HepG2 (cell line): ENCODE measurements at regions not wholly inside any gene's neighbourhood (a gene's known extent, or its start where the extent isn't known, plus 50 kb on each side); places are given as distances from the start of the nearest gene placed in this dataset.

Experiments
- ATAC-seq: fragments of 200-7000 bp; cut with Tn5 transposase; 3 replicates; pipeline ENCODE4 v1.9.1; 2020; ENCODE audit warnings: mild to moderate bottlenecking, moderate library complexity
- BruUV-seq: library from RNA; stranded (reverse); fragments of 400-500 nt; replicated peaks from 2 replicates; lab custom pipeline; 2021; lab: Mats Ljungman, UMichigan
- CTCF ChIA-PET: fragments of 300-600 bp; formaldehyde crosslinking; extraction: SDS; loops from one replicate; lab custom pipeline; 2021; ENCODE audit warnings: low total read pairs, inconsistent platforms, low intra/inter-chr PET ratio; lab: Yijun Ruan, JAX
- POLR2A ChIA-PET: fragments of 350-600 bp; sonication (Branson Sonifier 250); formaldehyde crosslinking; loops from one replicate; lab custom pipeline; 2020; ENCODE audit warnings: antibody characterized with exemption, inconsistent platforms; lab: Yijun Ruan, JAX
- DNase-seq: peaks from one replicate; pipeline ENCODE4 v3.0.0-alpha.2; 2015; ENCODE audit warnings: low spot score
- FAIRE-seq: peaks from 3 replicates; lab custom pipeline; 2011; peaks lifted over from hg19 to GRCh38; lab: Jason Lieb, UNC
- H2AFZ ChIP-seq: one replicate; pipeline ENCODE4 v1.6.1; 2011; ENCODE audit warnings: low read length, inconsistent platforms
- H3K27ac ChIP-seq: fragments of 300-600 bp; 3 replicates; pipeline ENCODE4 v1.8.0; 2011; ENCODE audit warnings: mixed run types, mild to moderate bottlenecking, mixed read lengths, low read length, inconsistent platforms; ENCODE audit not compliant: insufficient read depth; ENCODE audit errors: extremely low read length
- H3K27me3 ChIP-seq, 2 experiments: fragments of 200-600 bp in 1 of 2; 2 replicates in 1 of 2; 3 replicates in 1 of 2; pipeline versions ENCODE4 v1.6.0 to v1.8.0; 2011; ENCODE audit warnings: low read length in 2 of 2, mild to moderate bottlenecking in 2 of 2, moderate library complexity in 2 of 2, inconsistent platforms in 1 of 2; ENCODE audit not compliant: insufficient read depth in 2 of 2, control insufficient read depth in 1 of 2
- H3K36me3 ChIP-seq, 2 experiments: fragments of 200-600 bp in 1 of 2; replicated peaks in 1 of 2; 2 replicates in 1 of 2; 3 replicates in 1 of 2; pipeline versions ENCODE4 v1.5.1 to v1.8.0; 2011; ENCODE audit warnings: low read length in 2 of 2, inconsistent platforms in 1 of 2; ENCODE audit not compliant: insufficient read depth in 2 of 2, control insufficient read depth in 1 of 2
- H3K4me1 ChIP-seq: 2 replicates; pipeline ENCODE4 v1.5.1; 2012; ENCODE audit warnings: low read length, inconsistent platforms; ENCODE audit not compliant: insufficient read depth
- H3K4me2 ChIP-seq: 2 replicates; pipeline ENCODE4 v1.6.0; 2011; ENCODE audit warnings: low read depth, low read length, inconsistent platforms
- H3K4me3 ChIP-seq, 3 experiments: fragments of 200-600 bp in 1 of 3; sonication (generic), shearing (Covaris generic) in 1 of 3; replicated peaks in 1 of 3; 2 replicates each; pipeline ENCODE4 v1.5.1; 2011 to 2016; ENCODE audit warnings: low read length in 3 of 3, inconsistent platforms in 2 of 3, low read depth in 2 of 3, mild to moderate bottlenecking in 2 of 3, control low read depth in 1 of 3, mixed read lengths in 1 of 3; ENCODE audit not compliant: insufficient read depth in 1 of 3
- H3K79me2 ChIP-seq: one replicate; pipeline ENCODE4 v1.6.1; 2011; ENCODE audit warnings: low read length, inconsistent platforms; ENCODE audit not compliant: insufficient read depth
- H3K9ac ChIP-seq: 2 replicates; pipeline ENCODE4 v1.6.0; 2011; ENCODE audit warnings: mild to moderate bottlenecking, low read depth, low read length, inconsistent platforms; ENCODE audit not compliant: insufficient read depth
- H3K9me3 ChIP-seq: 2 replicates; pipeline ENCODE4 v1.5.1; 2012; ENCODE audit warnings: mild to moderate bottlenecking, low read length
- H4K20me1 ChIP-seq: 2 replicates; pipeline ENCODE4 v1.6.0; 2011; ENCODE audit warnings: inconsistent platforms, mild to moderate bottlenecking, low read length, moderate library complexity; ENCODE audit not compliant: insufficient read depth
- ATF6 ChIP-seq: sonication (generic); formaldehyde crosslinking; conservative IDR thresholded peaks from 2 replicates; pipeline ENCODE4 v1.4.0; 2020; ENCODE audit warnings: missing genetic modification reagents
- ATF7 ChIP-seq, 2 experiments: fragments of 450-650 bp in 1 of 2; sonication (generic) in 1 of 2; formaldehyde crosslinking in 1 of 2; IDR thresholded peaks; 2 replicates each; pipeline versions ENCODE4 v1.4.0 to v1.6.1; 2016 to 2020; ENCODE audit warnings: antibody characterized with exemption in 1 of 2, mild to moderate bottlenecking in 1 of 2, missing genetic modification reagents in 1 of 2
- ATM ChIP-seq: fragments of 450-650 bp; IDR thresholded peaks from 2 replicates; pipeline ENCODE4 v1.7.1; 2017; ENCODE audit warnings: mild to moderate bottlenecking, borderline replicate concordance
- ETV6 ChIP-seq: sonication (generic); formaldehyde crosslinking; conservative IDR thresholded peaks from 2 replicates; pipeline ENCODE4 v1.4.0; 2020; ENCODE audit warnings: missing genetic modification reagents
- GPN1 ChIP-seq: sonication (generic); formaldehyde crosslinking; IDR thresholded peaks from 2 replicates; pipeline ENCODE4 v1.5.1; 2020; ENCODE audit warnings: missing genetic modification reagents, borderline replicate concordance
- GRHL1 ChIP-seq: sonication (generic); formaldehyde crosslinking; conservative IDR thresholded peaks from 2 replicates; pipeline ENCODE4 v1.8.0; 2022; ENCODE audit warnings: missing genetic modification reagents
- RCOR2 ChIP-seq: IDR thresholded peaks from 2 replicates; pipeline ENCODE4 v1.6.1; 2016; ENCODE audit warnings: missing biosample characterization, missing genetic modification reagents
- ZNF12 ChIP-seq: sonication (generic); formaldehyde crosslinking; IDR thresholded peaks from 2 replicates; pipeline ENCODE4 v1.5.0; 2020; ENCODE audit warnings: missing genetic modification reagents
- ZNF749 ChIP-seq: sonication (generic); formaldehyde crosslinking; IDR thresholded peaks from 2 replicates; pipeline ENCODE4 v1.8.0; 2022; ENCODE audit warnings: mild to moderate bottlenecking, missing genetic modification reagents, moderate library complexity, borderline replicate concordance
- ZNF773 ChIP-seq: sonication (generic); formaldehyde crosslinking; IDR thresholded peaks from 2 replicates; pipeline ENCODE4 v1.4.0; 2020; ENCODE audit warnings: missing genetic modification reagents, borderline replicate concordance
- WGBS: methylation state at CpG from one replicate; pipeline ENCODE4 v1.1.6; 2017; ENCODE audit warnings: low lambda C conversion rate; 5-methylcytosine and 5-hydroxymethylcytosine counted together
- in situ Hi-C: cut with HindIII; loops from 2 replicates; pipeline ENCODE4 v1.10.0; 2017; ENCODE audit warnings: low pct_unique_long_range_greater_than_20kb; ENCODE audit not compliant: extremely low pct_ligation_motif_present
- intact Hi-C: fragments of 100-400 bp; cut with micrococcal nuclease; formaldehyde crosslinking; loops from one replicate; pipeline ENCODE4 v1.10.0; 2022; ENCODE audit not compliant: unreplicated experiment
- TF ChIP-seq, protein P1 (sequence below): IDR thresholded peaks from 2 replicates; pipeline ENCODE4 v1.6.1; 2016; ENCODE audit warnings: mild to moderate bottlenecking

DNA sequence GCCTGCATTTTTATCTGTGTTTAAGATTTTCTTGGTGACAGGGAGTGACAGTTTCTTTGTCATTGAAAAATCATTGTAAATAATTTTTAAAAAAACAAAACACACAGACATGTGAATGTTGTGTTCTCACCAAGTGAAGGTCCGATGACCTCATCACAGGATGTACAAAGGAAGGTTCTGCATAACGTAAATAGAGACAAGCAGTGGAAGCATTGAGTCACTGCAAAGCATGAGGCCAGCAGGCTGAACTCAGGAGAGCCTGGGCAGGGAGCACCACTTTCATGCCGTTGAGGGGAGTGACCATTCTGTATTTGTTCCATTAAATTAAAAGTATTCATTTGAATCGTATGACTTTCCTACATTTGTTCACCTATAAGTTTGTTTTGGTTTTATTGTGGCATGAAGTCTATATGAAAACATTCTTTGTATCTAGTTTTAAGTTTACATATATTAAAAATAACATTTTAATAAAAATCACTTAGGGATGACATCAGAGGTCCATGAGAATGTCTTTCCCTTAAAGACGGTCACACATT is 70.4 kb upstream of the TLE1 start (continued):
- TF ChIP-seq RCOR2 (CRISPR knock-in tag), result no peak
- TF ChIP-seq, protein P1, sequence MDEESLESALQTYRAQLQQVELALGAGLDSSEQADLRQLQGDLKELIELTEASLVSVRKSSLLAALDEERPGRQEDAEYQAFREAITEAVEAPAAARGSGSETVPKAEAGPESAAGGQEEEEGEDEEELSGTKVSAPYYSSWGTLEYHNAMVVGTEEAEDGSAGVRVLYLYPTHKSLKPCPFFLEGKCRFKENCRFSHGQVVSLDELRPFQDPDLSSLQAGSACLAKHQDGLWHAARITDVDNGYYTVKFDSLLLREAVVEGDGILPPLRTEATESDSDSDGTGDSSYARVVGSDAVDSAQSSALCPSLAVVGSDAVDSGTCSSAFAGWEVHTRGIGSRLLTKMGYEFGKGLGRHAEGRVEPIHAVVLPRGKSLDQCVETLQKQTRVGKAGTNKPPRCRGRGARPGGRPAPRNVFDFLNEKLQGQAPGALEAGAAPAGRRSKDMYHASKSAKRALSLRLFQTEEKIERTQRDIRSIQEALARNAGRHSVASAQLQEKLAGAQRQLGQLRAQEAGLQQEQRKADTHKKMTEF (CRISPR knock-in tag), result no peak
- TF ChIP-seq ZNF773, result no peak

DNA sequence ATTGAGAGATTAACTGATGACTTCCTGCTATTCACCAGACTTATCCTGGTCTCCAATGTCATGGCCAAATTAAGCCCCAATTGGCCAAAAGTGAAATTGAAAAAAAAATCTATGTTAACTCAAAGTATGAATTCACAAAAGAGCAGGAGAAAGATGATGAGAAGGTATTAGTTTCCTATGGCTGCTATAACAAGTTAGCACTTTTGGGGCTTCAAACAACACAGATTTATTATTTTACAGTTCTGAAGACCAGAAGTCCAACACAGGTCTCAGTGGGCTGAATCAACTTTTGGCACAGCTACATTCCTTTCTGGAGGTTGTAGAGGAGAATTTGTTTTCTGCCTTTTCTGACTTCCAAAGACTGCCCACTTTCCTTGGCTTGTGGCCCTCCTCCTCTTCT is 78.6 kb upstream of the TLE1 start:
- ChIA-PET POLR2A (no interaction called here), CTCF (no interaction called here)
- Histone ChIP-seq H3K36me3 (no peaks in the 10 kb centered on the region), H3K9ac (no peak overlapping the region), H3K79me2 (no peaks in the 10 kb centered on the region), H4K20me1 (no peaks in the 10 kb centered on the region), H3K4me1 (no peaks in the 10 kb centered on the region), H3K4me2 (no peak overlapping the region), H3K9me3 (no peaks in the 10 kb centered on the region), H2AFZ (no peak overlapping the region), H3K27ac (no peak overlapping the region), H3K27me3 (no peaks in the 10 kb centered on the region), H3K4me3 (no peak overlapping the region)
- DNase-seq (no peak), FAIRE-seq (no peak), ATAC-seq (no peak)
- TF ChIP-seq ZNF12 (CRISPR knock-in tag) (peak; percentile 93), ETV6 (CRISPR knock-in tag) (no peak)
- intact Hi-C loops, result no loop called here
- in situ Hi-C loops, result no loop called here
- BruUV-seq, result no TSS peak

DNA sequence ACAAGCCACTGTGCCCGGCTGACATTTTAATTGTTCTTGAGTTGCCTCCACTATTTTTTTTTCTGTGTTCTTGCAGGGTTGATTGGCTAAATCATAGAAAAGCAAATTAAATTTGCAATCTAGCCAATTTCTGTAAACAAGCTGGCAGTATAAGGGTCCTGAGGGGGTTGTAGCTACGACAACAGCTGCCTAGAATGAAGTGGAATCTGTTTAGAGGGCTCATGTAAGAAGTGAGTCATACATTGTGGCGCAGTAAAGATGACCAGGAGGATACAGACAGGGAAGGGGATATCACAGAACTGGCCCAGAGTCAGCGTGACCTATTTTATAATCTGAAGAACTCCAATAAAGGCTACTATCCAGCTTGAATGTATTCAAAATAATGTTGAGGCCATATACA is 82.2 kb upstream of the TLE1 start:
- Histone ChIP-seq H2AFZ (no peak overlapping the region), H4K20me1 (no peaks in the 10 kb centered on the region), H3K4me3 (no peak overlapping the region), H3K27ac (no peak overlapping the region), H3K79me2 (no peaks in the 10 kb centered on the region), H3K9ac (no peak overlapping the region), H3K4me1 (no peaks in the 10 kb centered on the region), H3K27me3 (no peaks in the 10 kb centered on the region), H3K36me3 (no peaks in the 10 kb centered on the region), H3K9me3 (no peaks in the 10 kb centered on the region), H3K4me2 (no peak overlapping the region)
- ATAC-seq, result no peak
- in situ Hi-C loops, result no loop called here
- CTCF ChIA-PET, result no interaction called here
- POLR2A ChIA-PET, result no interaction called here
- BruUV-seq, result no TSS peak
- no peak for FAIRE-seq
- 69% methylated on average over 4 of the region's 4 CpGs for WGBS
- no peak for DNase-seq
- intact Hi-C loops, result no loop called here
- TF ChIP-seq GPN1, result no peak
- TF ChIP-seq ZNF749, result no peak
- no peak for TF ChIP-seq ATM
- no peak for TF ChIP-seq ATF6 (CRISPR knock-in tag)
- no peak for TF ChIP-seq ATF7 (IDR thresholded peaks at IDR 0.05)
- no peak for TF ChIP-seq ATF7 (CRISPR knock-in tag; IDR thresholded peaks at IDR 0.05)
- TF ChIP-seq GRHL1 (CRISPR knock-in tag), result no peak
